HCT116 (cell line): ENCODE measurements at regions not wholly inside any gene's neighbourhood (a gene's known extent, or its start where the extent isn't known, plus 50 kb on each side); places are given as distances from the start of the nearest gene placed in this dataset.

Experiments
- ATAC-seq: fragments of 200-7000 bp; cut with Tn5 transposase; 2 replicates; pipeline ENCODE4 v1.9.1; 2020; ENCODE audit warnings: mild to moderate bottlenecking, moderate library complexity
- BruUV-seq: library from RNA; stranded (reverse); fragments of 400-500 nt; replicated peaks from 2 replicates; lab custom pipeline; 2021; lab: Mats Ljungman, UMichigan
- CTCF ChIA-PET: fragments of 300-600 bp; sonication (Branson Sonifier 250); formaldehyde crosslinking; loops from one replicate; lab custom pipeline; 2021; ENCODE audit warnings: antibody characterized with exemption; lab: Charles Lee
- POLR2A ChIA-PET: fragments of 300-600, 350-600 bp; sonication (Branson Sonifier 250); formaldehyde crosslinking; loops from one replicate; lab custom pipeline; 2021; ENCODE audit warnings: antibody characterized with exemption; lab: Charles Lee
- RAD21 ChIA-PET, 2 experiments: fragments of 300-600 bp; sonication (Branson Sonifier 250); formaldehyde crosslinking; loops; one replicate each; lab custom pipeline; 2023; ENCODE audit warnings: low total read pairs in 2 of 2; ENCODE audit not compliant: uncharacterized antibody in 2 of 2, unreplicated experiment in 2 of 2, low non-redundant PET in 1 of 2; lab: Charles Lee
- DNase-seq: peaks from one replicate; pipeline ENCODE4 v3.0.0-alpha.2; 2010; ENCODE audit warnings: low read depth, low spot score
- H2AFZ ChIP-seq: fragments of 200-600 bp; shearing (Covaris generic), sonication (generic); 2 replicates; pipeline ENCODE4 v1.6.1; 2017; ENCODE audit warnings: low read depth, mixed run types, mixed read lengths, antibody characterized with exemption, low read length; ENCODE audit not compliant: poor library complexity, severe bottlenecking
- H3K27ac ChIP-seq: 2 replicates; pipeline ENCODE4 v1.5.1; 2012; ENCODE audit warnings: low read depth, low read length
- H3K27me3 ChIP-seq: fragments of 200-600 bp; sonication (generic); 2 replicates; pipeline ENCODE4 v1.6.1; 2016; ENCODE audit warnings: mixed run types, low read length, mixed read lengths; ENCODE audit not compliant: insufficient read depth
- H3K36me3 ChIP-seq, 2 experiments: fragments of 200-500 bp in 1 of 2; fragments of 200-600 bp in 1 of 2; sonication (Bioruptor generic) in 1 of 2; sonication (generic) in 1 of 2; 2 replicates each; pipeline versions ENCODE4 v1.5.1 to v1.6.1; 2014 to 2016; ENCODE audit warnings: low read length in 2 of 2, inconsistent platforms in 1 of 2, mixed read lengths in 1 of 2, mixed run types in 1 of 2; ENCODE audit not compliant: insufficient read depth in 2 of 2, control insufficient read depth in 1 of 2
- H3K4me1 ChIP-seq, 2 experiments: fragments of 200-600 bp in 1 of 2; sonication (generic) in 1 of 2; 2 replicates each; pipeline versions ENCODE4 v1.5.1 to v1.6.1; 2012 to 2017; ENCODE audit warnings: low read length in 2 of 2, inconsistent platforms in 1 of 2, mild to moderate bottlenecking in 1 of 2, mixed read lengths in 1 of 2, mixed run types in 1 of 2, moderate library complexity in 1 of 2; ENCODE audit not compliant: insufficient read depth in 2 of 2, control insufficient read depth in 1 of 2
- H3K4me2 ChIP-seq: fragments of 200-600 bp; sonication (generic); 2 replicates; pipeline ENCODE4 v1.6.1; 2017; ENCODE audit warnings: mixed run types, low read length, mixed read lengths
- H3K4me3 ChIP-seq, 2 experiments: fragments of 200-600 bp in 1 of 2; sonication (generic) in 1 of 2; replicated peaks in 1 of 2; 2 replicates each; pipeline ENCODE4 v1.5.1; 2011 to 2016; ENCODE audit warnings: low read length in 2 of 2, control low read depth in 1 of 2, low read depth in 1 of 2, mild to moderate bottlenecking in 1 of 2, mixed read lengths in 1 of 2, mixed run types in 1 of 2
- H3K79me2 ChIP-seq: fragments of 200-600 bp; sonication (generic); 2 replicates; pipeline ENCODE4 v1.6.1; 2017; ENCODE audit warnings: mild to moderate bottlenecking, mixed run types, low read length, moderate library complexity, mixed read lengths; ENCODE audit not compliant: insufficient read depth
- H3K9ac ChIP-seq: fragments of 200-600 bp; sonication (generic); 2 replicates; pipeline ENCODE4 v1.6.1; 2016; ENCODE audit warnings: low read length, mixed read lengths
- H3K9me2 ChIP-seq: fragments of 200-600 bp; sonication (generic), shearing (Covaris generic); 2 replicates; pipeline ENCODE4 v1.6.1; 2017; ENCODE audit warnings: mixed run types, mild to moderate bottlenecking, moderate library complexity; ENCODE audit not compliant: insufficient read depth
- H3K9me3 ChIP-seq, 2 experiments: fragments of 200-500 bp in 1 of 2; fragments of 200-600 bp in 1 of 2; sonication (Bioruptor generic) in 1 of 2; sonication (generic) in 1 of 2; 2 replicates each; pipeline ENCODE4 v1.6.1; 2014 to 2017; ENCODE audit warnings: low read length in 2 of 2, mixed read lengths in 2 of 2, inconsistent platforms in 1 of 2, low read depth in 1 of 2, mild to moderate bottlenecking in 1 of 2, mixed run types in 1 of 2, moderate library complexity in 1 of 2; ENCODE audit not compliant: control insufficient read depth in 1 of 2, insufficient read depth in 1 of 2
- H4K20me1 ChIP-seq: fragments of 200-600 bp; sonication (generic), shearing (Covaris generic); 2 replicates; pipeline ENCODE4 v1.6.1; 2017; ENCODE audit warnings: mixed run types, mild to moderate bottlenecking, moderate library complexity; ENCODE audit not compliant: insufficient read depth
- EGR1 ChIP-seq: IDR thresholded peaks from 2 replicates; pipeline ENCODE4 v1.6.1; 2012; ENCODE audit warnings: low read depth
- EZH2 ChIP-seq: fragments of 200-600 bp; sonication (generic); IDR thresholded peaks from 2 replicates; pipeline ENCODE4 v1.6.1; 2017; ENCODE audit warnings: antibody characterized with exemption, mixed run types
- EZH2phosphoT487 ChIP-seq: fragments of 200-600 bp; IDR thresholded peaks from 2 replicates; pipeline ENCODE4 v1.6.1; 2018; ENCODE audit warnings: antibody characterized with exemption, borderline replicate concordance
- FOSL1 ChIP-seq: IDR thresholded peaks from 2 replicates; pipeline ENCODE4 v1.6.1; 2012; ENCODE audit warnings: low read depth
- JUND ChIP-seq: IDR thresholded peaks from 2 replicates; pipeline ENCODE4 v1.6.1; 2012
- MAX ChIP-seq: IDR thresholded peaks from 2 replicates; pipeline ENCODE4 v1.6.1; 2012
- POLR2A ChIP-seq: IDR thresholded peaks from 2 replicates; pipeline ENCODE4 v1.7.0; 2011; ENCODE audit warnings: borderline replicate concordance; ENCODE audit not compliant: insufficient read depth, insufficient read length; ENCODE audit errors: extremely low read depth
- RAD21 ChIP-seq: IDR thresholded peaks from 2 replicates; pipeline ENCODE4 v1.6.1; 2012; ENCODE audit warnings: low read depth, mild to moderate bottlenecking
- REST ChIP-seq: IDR thresholded peaks from 2 replicates; pipeline ENCODE4 v1.6.1; 2012; ENCODE audit warnings: low read depth
- SIN3A ChIP-seq: IDR thresholded peaks from 2 replicates; pipeline ENCODE4 v1.6.1; 2012; ENCODE audit warnings: low read depth
- SP1 ChIP-seq: IDR thresholded peaks from 2 replicates; pipeline ENCODE4 v1.6.1; 2012; ENCODE audit warnings: low read depth
- TCF7L2 ChIP-seq: IDR thresholded peaks from 2 replicates; pipeline ENCODE4 v1.7.0; 2011; ENCODE audit warnings: borderline replicate concordance, inconsistent platforms; ENCODE audit not compliant: insufficient read depth, insufficient read length; ENCODE audit errors: extremely low read depth
- YY1 ChIP-seq: IDR thresholded peaks from 2 replicates; pipeline ENCODE4 v1.6.1; 2011; ENCODE audit warnings: low read length, low read depth, moderate library complexity, mild to moderate bottlenecking; ENCODE audit not compliant: insufficient replicate concordance; ENCODE audit errors: extremely low read depth
- ZBTB33 ChIP-seq: IDR thresholded peaks from 2 replicates; pipeline ENCODE4 v1.6.1; 2011; ENCODE audit warnings: mild to moderate bottlenecking, low read length, moderate library complexity; ENCODE audit not compliant: insufficient replicate concordance; ENCODE audit errors: extremely low read depth
- intact Hi-C: fragments of 100-400 bp; cut with micrococcal nuclease; formaldehyde crosslinking; loops from 2 replicates; pipeline ENCODE4 v1.10.0; 2022

- no peaks in the 10 kb centered on the region for H3K27me3 ChIP-seq
- no peak overlapping the region for H3K4me2 ChIP-seq
- intact Hi-C loops = no loop called here
- no peaks in the 10 kb centered on the region for H3K9me3 ChIP-seq
- no peak overlapping the region for H3K4me3 ChIP-seq
- H3K27ac ChIP-seq = no peak overlapping the region
- H3K4me1 ChIP-seq = peaks cover 22 to 39% of the 10 kb centered on the region in 2 experiments
- H3K36me3 ChIP-seq = no peaks in the 10 kb centered on the region
- TF ChIP-seq SIN3A = no peak
- no peak for TF ChIP-seq JUND
- TF ChIP-seq SP1 = no peak
- RAD21 ChIA-PET = no interaction called here
- no peak overlapping the region for H3K9ac ChIP-seq
- POLR2A ChIA-PET = no interaction called here
- BruUV-seq = no TSS peak
- ATAC-seq (no peak), DNase-seq (no peak)
- no peaks in the 10 kb centered on the region for H4K20me1 ChIP-seq
- no peaks in the 10 kb centered on the region for H3K9me2 ChIP-seq
- H2AFZ ChIP-seq = no peak overlapping the region
- H3K79me2 ChIP-seq = no peaks in the 10 kb centered on the region
- CTCF ChIA-PET = no interaction called here
Observed at GRCh38 chr21:35254006-35254764, 205.1 kb upstream of the RUNX1 start.

- ChIA-PET POLR2A (no interaction called here), CTCF (interaction anchor here (1.5 kb wide), 1 partner anchor 42 kb away, joined by 3 read pairs; no protein-coding TSS in a partner anchor), RAD21 (no interaction called here)
- Histone ChIP-seq H3K9ac (no peak overlapping the region), H3K4me2 (no peak overlapping the region), H3K27ac (no peak overlapping the region), H3K4me3 (no peak overlapping the region), H4K20me1 (no peaks in the 10 kb centered on the region), H2AFZ (no peak overlapping the region), H3K36me3 (no peaks in the 10 kb centered on the region), H3K9me2 (no peaks in the 10 kb centered on the region), H3K27me3 (no peaks in the 10 kb centered on the region), H3K9me3 (no peaks in the 10 kb centered on the region), H3K4me1 (peaks cover 22 to 34% of the 10 kb centered on the region in 2 experiments), H3K79me2 (no peaks in the 10 kb centered on the region)
- BruUV-seq = no TSS peak
- no peak for ATAC-seq
- intact Hi-C loops = no loop called here
- no peak for DNase-seq
- TF ChIP-seq TCF7L2 = no peak
- TF ChIP-seq EZH2 = no peak
- no peak for TF ChIP-seq MAX
- TF ChIP-seq REST = no peak
- TF ChIP-seq POLR2A = no peak
- TF ChIP-seq EGR1 = no peak
- no peak for TF ChIP-seq SP1
- no peak for TF ChIP-seq FOSL1
- no peak for TF ChIP-seq YY1
- no peak for TF ChIP-seq EZH2phosphoT487
- no peak for TF ChIP-seq ZBTB33
- TF ChIP-seq RAD21 = no peak
Observed at GRCh38 chr21:35252831-35253230, 203.7 kb upstream of the RUNX1 start.
